MM.1S (cell line): ENCODE measurements at regions not wholly inside any gene's neighbourhood (a gene's known extent, or its start where the extent isn't known, plus 50 kb on each side); places are given as distances from the start of the nearest gene placed in this dataset.

Source experiments
- EZH2 ChIP-seq: fragments of 300-600 bp; sonication (generic); optimal IDR thresholded peaks from 2 replicates; pipeline ENCODE3; 2017; ENCODE audit warnings: low read depth, mild to moderate bottlenecking, antibody characterized with exemption, low read length, mixed read lengths
- EZH2phosphoT487 ChIP-seq: fragments of 300-600 bp; sonication (generic); IDR thresholded peaks from 2 replicates; pipeline ENCODE4 v1.6.1; 2018; ENCODE audit warnings: antibody characterized with exemption, low read length
- TF ChIP-seq, protein P1 (sequence below): fragments of 300-600 bp; sonication (generic); IDR thresholded peaks from 2 replicates; pipeline ENCODE4 v1.5.1; 2016; ENCODE audit warnings: antibody characterized with exemption, low read length, mixed read lengths

GRCh38 chr10:128534686-128535085, 408.5 kb upstream of the MKI67 start:
- TF ChIP-seq EZH2phosphoT487 = no peak
- TF ChIP-seq, protein P1, sequence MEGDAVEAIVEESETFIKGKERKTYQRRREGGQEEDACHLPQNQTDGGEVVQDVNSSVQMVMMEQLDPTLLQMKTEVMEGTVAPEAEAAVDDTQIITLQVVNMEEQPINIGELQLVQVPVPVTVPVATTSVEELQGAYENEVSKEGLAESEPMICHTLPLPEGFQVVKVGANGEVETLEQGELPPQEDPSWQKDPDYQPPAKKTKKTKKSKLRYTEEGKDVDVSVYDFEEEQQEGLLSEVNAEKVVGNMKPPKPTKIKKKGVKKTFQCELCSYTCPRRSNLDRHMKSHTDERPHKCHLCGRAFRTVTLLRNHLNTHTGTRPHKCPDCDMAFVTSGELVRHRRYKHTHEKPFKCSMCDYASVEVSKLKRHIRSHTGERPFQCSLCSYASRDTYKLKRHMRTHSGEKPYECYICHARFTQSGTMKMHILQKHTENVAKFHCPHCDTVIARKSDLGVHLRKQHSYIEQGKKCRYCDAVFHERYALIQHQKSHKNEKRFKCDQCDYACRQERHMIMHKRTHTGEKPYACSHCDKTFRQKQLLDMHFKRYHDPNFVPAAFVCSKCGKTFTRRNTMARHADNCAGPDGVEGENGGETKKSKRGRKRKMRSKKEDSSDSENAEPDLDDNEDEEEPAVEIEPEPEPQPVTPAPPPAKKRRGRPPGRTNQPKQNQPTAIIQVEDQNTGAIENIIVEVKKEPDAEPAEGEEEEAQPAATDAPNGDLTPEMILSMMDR = no peak
- TF ChIP-seq EZH2 = no peak
